Testis (tissue), 2 donors: ENCODE measurements at regions not wholly inside any gene's neighbourhood (a gene's known extent, or its start where the extent isn't known, plus 50 kb on each side); places are given as distances from the start of the nearest gene placed in this dataset.

ENCODE experiments used
- POLR2A ChIP-seq: fragments of 450-650 bp; IDR thresholded peaks from one replicate; pipeline ENCODE4 v1.6.1; 2017; ENCODE audit warnings: antibody characterized with exemption, mild to moderate bottlenecking, moderate library complexity
- TF ChIP-seq, protein P1 (sequence below), 3 experiments: fragments of 450-650 bp in 2 of 3; fragments of 200-600 bp in 1 of 3; sonication (generic) in 1 of 3; IDR thresholded peaks; one replicate each; pipeline ENCODE4 v1.5.1; 2016 to 2019; ENCODE audit warnings: antibody characterized with exemption in 3 of 3, mild to moderate bottlenecking in 2 of 3, moderate library complexity in 1 of 3

DNA sequence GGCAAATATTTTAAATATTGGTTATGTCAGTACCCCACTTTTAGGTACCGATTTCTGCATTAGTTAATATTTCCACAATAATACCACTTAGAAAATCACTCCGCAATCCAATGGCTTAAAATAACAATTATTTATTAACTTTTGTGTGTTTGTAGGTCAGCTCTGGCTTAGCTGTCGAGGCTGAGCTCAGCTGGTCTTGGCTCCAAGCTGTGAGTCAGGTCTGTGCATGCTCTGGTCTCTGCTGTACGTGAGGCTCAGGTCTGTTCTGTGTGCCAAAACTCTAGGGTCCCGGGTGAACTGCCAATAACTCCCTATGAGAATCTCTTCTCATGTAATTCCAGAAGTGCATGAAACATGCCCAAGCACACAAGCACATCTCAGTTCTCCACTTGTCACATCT, 245.8 kb upstream of the GK2 start:
- TF ChIP-seq, protein P1, sequence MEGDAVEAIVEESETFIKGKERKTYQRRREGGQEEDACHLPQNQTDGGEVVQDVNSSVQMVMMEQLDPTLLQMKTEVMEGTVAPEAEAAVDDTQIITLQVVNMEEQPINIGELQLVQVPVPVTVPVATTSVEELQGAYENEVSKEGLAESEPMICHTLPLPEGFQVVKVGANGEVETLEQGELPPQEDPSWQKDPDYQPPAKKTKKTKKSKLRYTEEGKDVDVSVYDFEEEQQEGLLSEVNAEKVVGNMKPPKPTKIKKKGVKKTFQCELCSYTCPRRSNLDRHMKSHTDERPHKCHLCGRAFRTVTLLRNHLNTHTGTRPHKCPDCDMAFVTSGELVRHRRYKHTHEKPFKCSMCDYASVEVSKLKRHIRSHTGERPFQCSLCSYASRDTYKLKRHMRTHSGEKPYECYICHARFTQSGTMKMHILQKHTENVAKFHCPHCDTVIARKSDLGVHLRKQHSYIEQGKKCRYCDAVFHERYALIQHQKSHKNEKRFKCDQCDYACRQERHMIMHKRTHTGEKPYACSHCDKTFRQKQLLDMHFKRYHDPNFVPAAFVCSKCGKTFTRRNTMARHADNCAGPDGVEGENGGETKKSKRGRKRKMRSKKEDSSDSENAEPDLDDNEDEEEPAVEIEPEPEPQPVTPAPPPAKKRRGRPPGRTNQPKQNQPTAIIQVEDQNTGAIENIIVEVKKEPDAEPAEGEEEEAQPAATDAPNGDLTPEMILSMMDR (IDR thresholded peaks at IDR 0.05) = no peak
- no peak for TF ChIP-seq POLR2A
